HepG2 (cell line): ENCODE measurements at regions not wholly inside any gene's neighbourhood (a gene's known extent, or its start where the extent isn't known, plus 50 kb on each side); places are given as distances from the start of the nearest gene placed in this dataset.

Experiments
- CBFB ChIP-seq: sonication (generic); formaldehyde crosslinking; IDR thresholded peaks from 2 replicates; pipeline ENCODE4 v1.4.0; 2020; ENCODE audit warnings: missing genetic modification reagents
- FIP1L1 ChIP-seq: fragments of 200-400 bp; formaldehyde crosslinking; IDR thresholded peaks from 2 replicates; pipeline ENCODE4 v1.6.1; 2018; ENCODE audit warnings: low read depth, mild to moderate bottlenecking, low read length, moderate library complexity, borderline replicate concordance; ENCODE audit not compliant: insufficient read depth
- HES4 ChIP-seq: sonication (generic); formaldehyde crosslinking; IDR thresholded peaks from 2 replicates; pipeline ENCODE4 v1.9.0; 2021; ENCODE audit warnings: mild to moderate bottlenecking, missing genetic modification reagents, borderline replicate concordance
- JUNB ChIP-seq: sonication (generic); formaldehyde crosslinking; IDR thresholded peaks from 2 replicates; pipeline ENCODE4 v1.8.0; 2022; ENCODE audit warnings: missing genetic modification reagents, mild to moderate bottlenecking, borderline replicate concordance
- KLF13 ChIP-seq: sonication (generic); formaldehyde crosslinking; IDR thresholded peaks from 2 replicates; pipeline ENCODE4 v1.4.0; 2020; ENCODE audit warnings: mild to moderate bottlenecking, missing genetic modification reagents
- NR2F1 ChIP-seq, 2 experiments: fragments of 450-650 bp in 1 of 2; formaldehyde crosslinking in 1 of 2; IDR thresholded peaks; 2 replicates each; pipeline versions ENCODE4 v1.5.0 to v1.6.1; 2016 to 2020; ENCODE audit warnings: mild to moderate bottlenecking in 1 of 2, missing compliant biosample characterization in 1 of 2, missing genetic modification reagents in 1 of 2, moderate library complexity in 1 of 2
- RFXAP ChIP-seq: sonication (generic); formaldehyde crosslinking; IDR thresholded peaks from 2 replicates; pipeline ENCODE4 v1.4.0; 2020; ENCODE audit warnings: missing genetic modification reagents, borderline replicate concordance
- STAT5B ChIP-seq: sonication (generic); formaldehyde crosslinking; IDR thresholded peaks from 2 replicates; pipeline ENCODE4 v1.4.0; 2020; ENCODE audit warnings: missing genetic modification reagents
- TARDBP ChIP-seq: sonication (generic); formaldehyde crosslinking; IDR thresholded peaks from 2 replicates; pipeline ENCODE4 v1.8.0; 2022; ENCODE audit warnings: mild to moderate bottlenecking, missing genetic modification reagents
- TCF7 ChIP-seq: sonication (generic); IDR thresholded peaks from 2 replicates; pipeline ENCODE4 v1.6.1; 2016; ENCODE audit warnings: antibody characterized with exemption, low read depth
- ZNF101 ChIP-seq: sonication (generic); formaldehyde crosslinking; IDR thresholded peaks from 2 replicates; pipeline ENCODE4 v1.4.0; 2020; ENCODE audit warnings: mild to moderate bottlenecking, low read depth, missing genetic modification reagents, borderline replicate concordance
- ZNF205 ChIP-seq: IDR thresholded peaks from 2 replicates; pipeline ENCODE4 v1.6.1; 2018; ENCODE audit warnings: missing biosample characterization, missing genetic modification reagents
- ZNF598 ChIP-seq: sonication (generic); formaldehyde crosslinking; IDR thresholded peaks from 2 replicates; pipeline ENCODE4 v1.5.1; 2020; ENCODE audit warnings: mild to moderate bottlenecking, missing genetic modification reagents, borderline replicate concordance
- ZNF619 ChIP-seq: sonication (generic); formaldehyde crosslinking; IDR thresholded peaks from 2 replicates; pipeline ENCODE4 v1.4.0; 2020; ENCODE audit warnings: mild to moderate bottlenecking, missing genetic modification reagents
- ZNF703 ChIP-seq: sonication (generic); formaldehyde crosslinking; IDR thresholded peaks from 2 replicates; pipeline ENCODE4 v1.5.1; 2020; ENCODE audit warnings: missing genetic modification reagents, mild to moderate bottlenecking, moderate library complexity, borderline replicate concordance
- ZSCAN29 ChIP-seq: sonication (generic); formaldehyde crosslinking; conservative IDR thresholded peaks from 2 replicates; pipeline ENCODE4 v1.4.0; 2020; ENCODE audit warnings: mild to moderate bottlenecking, missing genetic modification reagents
- ZSCAN30 ChIP-seq: sonication (generic); formaldehyde crosslinking; IDR thresholded peaks from 2 replicates; pipeline ENCODE4 v1.5.0; 2020; ENCODE audit warnings: mild to moderate bottlenecking, missing genetic modification reagents
- TF ChIP-seq, protein P1 (sequence below), 2 experiments: IDR thresholded peaks; 2 replicates each; pipeline ENCODE4 v1.6.1; 2011 to 2012; ENCODE audit warnings: low read length in 2 of 2, borderline replicate concordance in 1 of 2, low read depth in 1 of 2, mild to moderate bottlenecking in 1 of 2, moderate library complexity in 1 of 2
- TF ChIP-seq, protein P2 (sequence below): sonication (generic); formaldehyde crosslinking; conservative IDR thresholded peaks from 2 replicates; pipeline ENCODE4 v1.8.0; 2022; ENCODE audit warnings: mild to moderate bottlenecking, moderate library complexity, missing genetic modification reagents
- TF ChIP-seq, protein P3 (sequence below): sonication (generic); formaldehyde crosslinking; IDR thresholded peaks from 2 replicates; pipeline ENCODE4 v1.8.0; 2022; ENCODE audit warnings: mild to moderate bottlenecking, missing genetic modification reagents, moderate library complexity
- TF ChIP-seq, protein P4 (sequence below): sonication (generic); formaldehyde crosslinking; conservative IDR thresholded peaks from 2 replicates; pipeline ENCODE4 v1.4.0; 2020; ENCODE audit warnings: missing genetic modification reagents
- TF ChIP-seq, protein P5 (sequence below): sonication (generic); formaldehyde crosslinking; IDR thresholded peaks from 2 replicates; pipeline ENCODE4 v1.4.0; 2020; ENCODE audit warnings: missing genetic modification reagents

DNA sequence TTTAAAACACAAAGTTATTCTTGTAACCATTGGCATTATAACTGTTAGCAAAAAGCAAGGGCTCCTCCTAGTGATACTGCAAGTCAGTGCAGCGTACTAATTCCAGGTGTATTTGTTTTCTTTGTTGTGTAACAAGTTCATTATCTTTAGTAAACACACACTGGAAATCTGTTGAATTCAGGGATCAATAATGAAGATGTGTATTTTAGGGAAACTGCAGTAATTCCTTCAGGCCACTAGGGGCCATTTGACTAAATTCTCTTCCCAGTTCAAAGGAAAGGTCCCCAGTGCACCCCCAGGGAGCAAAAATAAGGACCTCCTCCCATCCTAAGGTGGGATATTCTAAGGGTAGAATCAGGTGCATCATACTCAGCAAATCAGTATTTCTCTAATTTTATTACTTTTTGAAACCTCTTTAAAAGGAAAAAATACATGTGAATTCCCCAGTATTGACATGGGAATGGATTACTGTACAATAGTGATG is 158.6 kb upstream of the LYZL1 start (continued):
- TF ChIP-seq, protein P1, sequence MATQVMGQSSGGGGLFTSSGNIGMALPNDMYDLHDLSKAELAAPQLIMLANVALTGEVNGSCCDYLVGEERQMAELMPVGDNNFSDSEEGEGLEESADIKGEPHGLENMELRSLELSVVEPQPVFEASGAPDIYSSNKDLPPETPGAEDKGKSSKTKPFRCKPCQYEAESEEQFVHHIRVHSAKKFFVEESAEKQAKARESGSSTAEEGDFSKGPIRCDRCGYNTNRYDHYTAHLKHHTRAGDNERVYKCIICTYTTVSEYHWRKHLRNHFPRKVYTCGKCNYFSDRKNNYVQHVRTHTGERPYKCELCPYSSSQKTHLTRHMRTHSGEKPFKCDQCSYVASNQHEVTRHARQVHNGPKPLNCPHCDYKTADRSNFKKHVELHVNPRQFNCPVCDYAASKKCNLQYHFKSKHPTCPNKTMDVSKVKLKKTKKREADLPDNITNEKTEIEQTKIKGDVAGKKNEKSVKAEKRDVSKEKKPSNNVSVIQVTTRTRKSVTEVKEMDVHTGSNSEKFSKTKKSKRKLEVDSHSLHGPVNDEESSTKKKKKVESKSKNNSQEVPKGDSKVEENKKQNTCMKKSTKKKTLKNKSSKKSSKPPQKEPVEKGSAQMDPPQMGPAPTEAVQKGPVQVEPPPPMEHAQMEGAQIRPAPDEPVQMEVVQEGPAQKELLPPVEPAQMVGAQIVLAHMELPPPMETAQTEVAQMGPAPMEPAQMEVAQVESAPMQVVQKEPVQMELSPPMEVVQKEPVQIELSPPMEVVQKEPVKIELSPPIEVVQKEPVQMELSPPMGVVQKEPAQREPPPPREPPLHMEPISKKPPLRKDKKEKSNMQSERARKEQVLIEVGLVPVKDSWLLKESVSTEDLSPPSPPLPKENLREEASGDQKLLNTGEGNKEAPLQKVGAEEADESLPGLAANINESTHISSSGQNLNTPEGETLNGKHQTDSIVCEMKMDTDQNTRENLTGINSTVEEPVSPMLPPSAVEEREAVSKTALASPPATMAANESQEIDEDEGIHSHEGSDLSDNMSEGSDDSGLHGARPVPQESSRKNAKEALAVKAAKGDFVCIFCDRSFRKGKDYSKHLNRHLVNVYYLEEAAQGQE (IDR thresholded peaks at IDR 0.05; ENCODE audit: borderline replicate concordance in 1 of 2, low read depth in 1 of 2, low read length in 2 of 2) = no peak
- TF ChIP-seq JUNB (CRISPR knock-in tag) (no peak), NR2F1 (CRISPR knock-in tag; IDR thresholded peaks at IDR 0.05) (no peak), ZNF598 (CRISPR knock-in tag) (no peak), FIP1L1 (no peak), ZNF205 (CRISPR knock-in tag) (0 out of 2 replicates have a peak, but pooled peaks have one; percentile 31), STAT5B (CRISPR knock-in tag) (no peak), ZNF703 (CRISPR knock-in tag) (no peak), HES4 (no peak), ZNF101 (CRISPR knock-in tag) (no peak), TARDBP (CRISPR knock-in tag) (no peak), ZNF619 (CRISPR knock-in tag) (no peak), KLF13 (no peak), ZSCAN30 (CRISPR knock-in tag) (no peak), CBFB (CRISPR knock-in tag) (no peak), RFXAP (CRISPR knock-in tag) (no peak), TCF7 (no peak; the same call in 1 of the 2 replicates), ZSCAN29 (CRISPR knock-in tag) (no peak)
- TF ChIP-seq, protein P2, sequence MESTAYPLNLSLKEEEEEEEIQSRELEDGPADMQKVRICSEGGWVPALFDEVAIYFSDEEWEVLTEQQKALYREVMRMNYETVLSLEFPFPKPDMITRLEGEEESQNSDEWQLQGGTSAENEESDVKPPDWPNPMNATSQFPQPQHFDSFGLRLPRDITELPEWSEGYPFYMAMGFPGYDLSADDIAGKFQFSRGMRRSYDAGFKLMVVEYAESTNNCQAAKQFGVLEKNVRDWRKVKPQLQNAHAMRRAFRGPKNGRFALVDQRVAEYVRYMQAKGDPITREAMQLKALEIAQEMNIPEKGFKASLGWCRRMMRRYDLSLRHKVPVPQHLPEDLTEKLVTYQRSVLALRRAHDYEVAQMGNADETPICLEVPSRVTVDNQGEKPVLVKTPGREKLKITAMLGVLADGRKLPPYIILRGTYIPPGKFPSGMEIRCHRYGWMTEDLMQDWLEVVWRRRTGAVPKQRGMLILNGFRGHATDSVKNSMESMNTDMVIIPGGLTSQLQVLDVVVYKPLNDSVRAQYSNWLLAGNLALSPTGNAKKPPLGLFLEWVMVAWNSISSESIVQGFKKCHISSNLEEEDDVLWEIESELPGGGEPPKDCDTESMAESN (CRISPR knock-in tag) = peak; percentile 70
- TF ChIP-seq, protein P3, sequence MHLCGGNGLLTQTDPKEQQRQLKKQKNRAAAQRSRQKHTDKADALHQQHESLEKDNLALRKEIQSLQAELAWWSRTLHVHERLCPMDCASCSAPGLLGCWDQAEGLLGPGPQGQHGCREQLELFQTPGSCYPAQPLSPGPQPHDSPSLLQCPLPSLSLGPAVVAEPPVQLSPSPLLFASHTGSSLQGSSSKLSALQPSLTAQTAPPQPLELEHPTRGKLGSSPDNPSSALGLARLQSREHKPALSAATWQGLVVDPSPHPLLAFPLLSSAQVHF (CRISPR knock-in tag) = no peak
- TF ChIP-seq, protein P4, sequence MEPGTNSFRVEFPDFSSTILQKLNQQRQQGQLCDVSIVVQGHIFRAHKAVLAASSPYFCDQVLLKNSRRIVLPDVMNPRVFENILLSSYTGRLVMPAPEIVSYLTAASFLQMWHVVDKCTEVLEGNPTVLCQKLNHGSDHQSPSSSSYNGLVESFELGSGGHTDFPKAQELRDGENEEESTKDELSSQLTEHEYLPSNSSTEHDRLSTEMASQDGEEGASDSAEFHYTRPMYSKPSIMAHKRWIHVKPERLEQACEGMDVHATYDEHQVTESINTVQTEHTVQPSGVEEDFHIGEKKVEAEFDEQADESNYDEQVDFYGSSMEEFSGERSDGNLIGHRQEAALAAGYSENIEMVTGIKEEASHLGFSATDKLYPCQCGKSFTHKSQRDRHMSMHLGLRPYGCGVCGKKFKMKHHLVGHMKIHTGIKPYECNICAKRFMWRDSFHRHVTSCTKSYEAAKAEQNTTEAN (CRISPR knock-in tag) = peak; percentile 54; the same call in 1 of the 2 replicates
- TF ChIP-seq, protein P5, sequence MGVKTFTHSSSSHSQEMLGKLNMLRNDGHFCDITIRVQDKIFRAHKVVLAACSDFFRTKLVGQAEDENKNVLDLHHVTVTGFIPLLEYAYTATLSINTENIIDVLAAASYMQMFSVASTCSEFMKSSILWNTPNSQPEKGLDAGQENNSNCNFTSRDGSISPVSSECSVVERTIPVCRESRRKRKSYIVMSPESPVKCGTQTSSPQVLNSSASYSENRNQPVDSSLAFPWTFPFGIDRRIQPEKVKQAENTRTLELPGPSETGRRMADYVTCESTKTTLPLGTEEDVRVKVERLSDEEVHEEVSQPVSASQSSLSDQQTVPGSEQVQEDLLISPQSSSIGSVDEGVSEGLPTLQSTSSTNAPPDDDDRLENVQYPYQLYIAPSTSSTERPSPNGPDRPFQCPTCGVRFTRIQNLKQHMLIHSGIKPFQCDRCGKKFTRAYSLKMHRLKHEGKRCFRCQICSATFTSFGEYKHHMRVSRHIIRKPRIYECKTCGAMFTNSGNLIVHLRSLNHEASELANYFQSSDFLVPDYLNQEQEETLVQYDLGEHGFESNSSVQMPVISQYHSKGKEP (CRISPR knock-in tag) = no peak
